AG09319 (cell line): ENCODE measurements at regions not wholly inside any gene's neighbourhood (a gene's known extent, or its start where the extent isn't known, plus 50 kb on each side); places are given as distances from the start of the nearest gene placed in this dataset.

ENCODE experiments used
- DNase-seq: peaks from one replicate; pipeline ENCODE4 v3.0.0-alpha.2; 2010; ENCODE audit warnings: low read depth; ENCODE audit errors: extremely low read depth
- CTCF ChIP-seq: IDR thresholded peaks from 2 replicates; pipeline ENCODE4 v1.5.1; 2011; ENCODE audit warnings: low read depth, mild to moderate bottlenecking, inconsistent platforms, low read length, moderate library complexity

GRCh38 chr3:23078735-23079134 lies 124.4 kb upstream of the UBE2E2 start:
- no peak for TF ChIP-seq CTCF
- no peak for DNase-seq

GRCh38 chr3:23079976-23080375 lies 123.2 kb upstream of the UBE2E2 start:
- DNase-seq, result no peak
- TF ChIP-seq CTCF, result no peak

- DNase-seq, result no peak
- no peak for TF ChIP-seq CTCF
These were observed 119.4 kb upstream of the UBE2E2 start for GRCh38 chr3:23083701-23084100.

GRCh38 chr3:23084367-23084766 lies 118.8 kb upstream of the UBE2E2 start:
- no peak for TF ChIP-seq CTCF
- no peak for DNase-seq

- no peak for DNase-seq
- TF ChIP-seq CTCF, result no peak
These were observed 117.9 kb upstream of the UBE2E2 start for GRCh38 chr3:23085261-23085660.

- no peak for TF ChIP-seq CTCF
These were observed 116.8 kb upstream of the UBE2E2 start for GRCh38 chr3:23086331-23086730.

GRCh38 chr3:23086831-23087230 lies 116.3 kb upstream of the UBE2E2 start:
- no peak for TF ChIP-seq CTCF
- no peak for DNase-seq

More at GRCh38 chr3:23086331-23086730, 116.8 kb upstream of the UBE2E2 start:
- no peak for DNase-seq
